CD14-positive monocyte (primary cell): ENCODE measurements at regions not wholly inside any gene's neighbourhood (a gene's known extent, or its start where the extent isn't known, plus 50 kb on each side); places are given as distances from the start of the nearest gene placed in this dataset.
"Not testable (repeated sequence)": the region's sequence is repeated elsewhere in the genome, so short reads cannot be mapped to it uniquely, and the experiment has no call there.

ENCODE experiments used
- DNase-seq, 3 donors: peaks; one replicate each; pipeline ENCODE4 v3.0.0-alpha.2; 2011 to 2022
- H2AFZ ChIP-seq: 2 replicates; pipeline ENCODE4 v1.6.0; 2012; ENCODE audit warnings: mild to moderate bottlenecking, low read depth, low read length, inconsistent platforms; ENCODE audit not compliant: insufficient read depth, poor library complexity, severe bottlenecking
- H3K27ac ChIP-seq, 2 donors: 1 replicate in 1 of 2; 2 replicates in 1 of 2; pipeline ENCODE4 v1.5.1; 2012 to 2013; ENCODE audit warnings: low read length in 2 of 2, control low read depth in 1 of 2, inconsistent platforms in 1 of 2, low read depth in 1 of 2, mild to moderate bottlenecking in 1 of 2
- H3K27me3 ChIP-seq, 2 donors: one replicate each; pipeline versions ENCODE4 v1.6.0 to v1.6.1; 2011 to 2013; ENCODE audit warnings: low read length in 2 of 2; ENCODE audit not compliant: control insufficient read depth in 2 of 2, insufficient read depth in 2 of 2
- H3K36me3 ChIP-seq, 2 donors: replicated peaks in 1 of 2; 1 replicate in 1 of 2; 2 replicates in 1 of 2; pipeline versions ENCODE4 v1.5.1 to v1.6.1; 2012 to 2013; ENCODE audit warnings: low read length in 2 of 2, control low read depth in 1 of 2, inconsistent platforms in 1 of 2, mild to moderate bottlenecking in 1 of 2; ENCODE audit not compliant: insufficient read depth in 2 of 2, control insufficient read depth in 1 of 2
- H3K4me1 ChIP-seq, 2 donors: 1 replicate in 1 of 2; 2 replicates in 1 of 2; pipeline versions ENCODE4 v1.5.1 to v1.6.1; 2012 to 2013; ENCODE audit warnings: low read length in 2 of 2, control low read depth in 1 of 2, inconsistent platforms in 1 of 2, mild to moderate bottlenecking in 1 of 2, moderate library complexity in 1 of 2; ENCODE audit not compliant: insufficient read depth in 2 of 2, control insufficient read depth in 1 of 2
- H3K4me2 ChIP-seq: replicated peaks from 2 replicates; pipeline ENCODE3; 2012; ENCODE audit warnings: low read length, moderate library complexity, mild to moderate bottlenecking; ENCODE audit not compliant: poor library complexity, severe bottlenecking; ENCODE audit errors: extremely low read depth
- H3K4me3 ChIP-seq, 3 experiments: fragments of 200-600 bp in 1 of 3; sonication (generic) in 1 of 3; replicated peaks in 1 of 3; 1 replicate in 2 of 3; 2 replicates in 1 of 3; pipeline ENCODE4 v1.5.1; 2011 to 2013; ENCODE audit warnings: low read length in 3 of 3, mild to moderate bottlenecking in 3 of 3, control low read depth in 2 of 3, low read depth in 2 of 3, inconsistent platforms in 1 of 3, moderate library complexity in 1 of 3
- H3K79me2 ChIP-seq: 2 replicates; pipeline ENCODE4 v1.6.0; 2012; ENCODE audit warnings: mild to moderate bottlenecking, control low read depth, inconsistent platforms, low read length, moderate library complexity; ENCODE audit not compliant: insufficient read depth
- H3K9ac ChIP-seq: 2 replicates; pipeline ENCODE4 v1.6.0; 2017; ENCODE audit warnings: low read length, mild to moderate bottlenecking; ENCODE audit not compliant: insufficient read depth, poor library complexity, severe bottlenecking
- H3K9me3 ChIP-seq, 2 donors: replicated peaks in 1 of 2; 1 replicate in 1 of 2; 2 replicates in 1 of 2; pipeline versions ENCODE4 v1.5.1 to v1.6.1; 2012 to 2013; ENCODE audit warnings: low read length in 2 of 2, control low read depth in 1 of 2; ENCODE audit not compliant: control insufficient read depth in 1 of 2, insufficient read depth in 1 of 2
- H4K20me1 ChIP-seq: 2 replicates; pipeline ENCODE4 v1.6.0; 2012; ENCODE audit warnings: mild to moderate bottlenecking, low read length, control low read depth, moderate library complexity; ENCODE audit not compliant: insufficient read depth
- H3K27ac Mint-ChIP-seq, 7 donors: one replicate each; pipeline ENCODE4 v1.8.0; 2020; ENCODE audit warnings: mild to moderate bottlenecking in 7 of 7, mixed read lengths in 7 of 7, moderate library complexity in 6 of 7, inconsistent platforms in 2 of 7
- H3K27me3 Mint-ChIP-seq, 3 donors: one replicate each; pipeline ENCODE4 v1.8.0; 2021 to 2022; ENCODE audit warnings: low read depth in 3 of 3, mild to moderate bottlenecking in 3 of 3, mixed read lengths in 3 of 3, moderate library complexity in 3 of 3, inconsistent platforms in 1 of 3
- H3K36me3 Mint-ChIP-seq, 2 donors: one replicate each; pipeline ENCODE4 v1.8.0; 2020; ENCODE audit warnings: mixed read lengths in 2 of 2, inconsistent platforms in 1 of 2, mild to moderate bottlenecking in 1 of 2
- H3K4me1 Mint-ChIP-seq: one replicate; pipeline ENCODE4 v1.8.0; 2020; ENCODE audit warnings: mild to moderate bottlenecking, mixed read lengths
- H3K4me3 Mint-ChIP-seq, 2 donors: one replicate each; pipeline ENCODE4 v1.8.0; 2020; ENCODE audit warnings: mild to moderate bottlenecking in 2 of 2, mixed read lengths in 2 of 2, moderate library complexity in 1 of 2
- H3K9me3 Mint-ChIP-seq, 7 donors: one replicate each; pipeline ENCODE4 v1.8.0; 2020 to 2022; ENCODE audit warnings: mixed read lengths in 7 of 7, mild to moderate bottlenecking in 6 of 7, moderate library complexity in 6 of 7, inconsistent platforms in 2 of 7
- CTCF ChIP-seq: fragments of 200-600 bp; IDR thresholded peaks from one replicate; pipeline ENCODE4 v1.8.0; 2022; ENCODE audit warnings: antibody characterized with exemption, mild to moderate bottlenecking
- WGBS: methylation state at CpG from one replicate; pipeline ENCODE4 v1.1.5; 2013; ENCODE audit warnings: missing lambda C conversion rate; ENCODE audit not compliant: insufficient coverage; 5-methylcytosine and 5-hydroxymethylcytosine counted together
- intact Hi-C, 2 donors: fragments of 100-400 bp; cut with micrococcal nuclease; formaldehyde crosslinking; loops; one replicate each; pipeline versions ENCODE4 v1.15.0 to v1.15.1; 2023

- H2AFZ ChIP-seq: no peak overlapping the region
- H3K36me3 ChIP-seq: no peaks in the 10 kb centered on the region
- H3K27me3 Mint-ChIP-seq: peaks cover 3 to 6% (median 4%) of the 10 kb centered on the region in 3 donors
- no CpG with 5 or more reads among the region's 3 CpGs for whole genome bisulfite sequencing
- intact Hi-C loops: no loop called here
- H4K20me1 ChIP-seq: no peaks in the 10 kb centered on the region
- DNase-seq: no peak
- H3K27me3 ChIP-seq: no peaks in the 10 kb centered on the region
- H3K9me3 Mint-ChIP-seq: peaks cover 0 to 5% (median 3%) of the 10 kb centered on the region in 7 donors
- no peak overlapping the region for H3K4me3 ChIP-seq
- TF ChIP-seq CTCF: no peak
- no peak overlapping the region for H3K4me2 ChIP-seq
- H3K4me3 Mint-ChIP-seq: no peak overlapping the region
- H3K4me1 Mint-ChIP-seq: no peaks in the 10 kb centered on the region
- no peak overlapping the region for H3K27ac Mint-ChIP-seq
- no peak overlapping the region for H3K27ac ChIP-seq
- H3K9me3 ChIP-seq: no peaks in the 10 kb centered on the region
- H3K79me2 ChIP-seq: no peaks in the 10 kb centered on the region
- no peaks in the 10 kb centered on the region for H3K36me3 Mint-ChIP-seq
- H3K4me1 ChIP-seq: no peaks in the 10 kb centered on the region
- no peak overlapping the region for H3K9ac ChIP-seq
Measured at GRCh38 chr19:30288911-30289310, 83.3 kb upstream of the ZNF536 start.

DNA sequence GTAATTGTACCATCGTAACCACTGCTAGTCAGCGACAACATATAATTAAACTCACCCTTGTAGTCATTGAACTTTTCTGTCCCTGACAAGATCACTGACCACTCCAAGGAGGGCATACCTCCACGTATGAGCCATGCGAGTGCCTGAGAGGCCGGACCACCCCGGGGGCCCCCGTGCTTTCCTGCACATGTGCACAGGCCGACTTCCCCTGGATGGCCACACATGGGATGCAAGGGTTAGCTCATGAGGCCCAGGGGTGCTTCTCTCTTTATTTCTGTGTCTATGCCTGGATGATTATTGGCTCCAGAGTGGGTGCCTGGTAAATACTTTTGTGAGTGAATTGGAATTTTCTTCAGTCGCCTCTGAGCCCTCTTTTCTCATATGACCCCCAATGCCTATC lies 82.8 kb upstream of the ZNF536 start:
- peaks cover 0 to 5% (median 3%) of the 10 kb centered on the region in 7 donors for H3K9me3 Mint-ChIP-seq
- H3K36me3 Mint-ChIP-seq: no peaks in the 10 kb centered on the region
- H4K20me1 ChIP-seq: no peaks in the 10 kb centered on the region
- H3K4me1 ChIP-seq: no peaks in the 10 kb centered on the region
- H3K4me3 ChIP-seq: no peak overlapping the region
- no peak overlapping the region for H3K4me3 Mint-ChIP-seq
- no peaks in the 10 kb centered on the region for H3K27me3 ChIP-seq
- peaks cover 4 to 6% (median 6%) of the 10 kb centered on the region in 3 donors for H3K27me3 Mint-ChIP-seq
- H3K4me2 ChIP-seq: no peak overlapping the region
- TF ChIP-seq CTCF: no peak
- 85% methylated on average over 3 of the region's 9 CpGs for WGBS
- H3K27ac Mint-ChIP-seq: no peak overlapping the region
- no peak overlapping the region for H3K9ac ChIP-seq
- intact Hi-C loops: no loop called here
- no peak for DNase-seq
- no peaks in the 10 kb centered on the region for H3K9me3 ChIP-seq
- no peaks in the 10 kb centered on the region for H3K79me2 ChIP-seq
- H3K27ac ChIP-seq: no peak overlapping the region
- no peak overlapping the region for H2AFZ ChIP-seq
- H3K36me3 ChIP-seq: no peaks in the 10 kb centered on the region
- H3K4me1 Mint-ChIP-seq: no peaks in the 10 kb centered on the region

DNA sequence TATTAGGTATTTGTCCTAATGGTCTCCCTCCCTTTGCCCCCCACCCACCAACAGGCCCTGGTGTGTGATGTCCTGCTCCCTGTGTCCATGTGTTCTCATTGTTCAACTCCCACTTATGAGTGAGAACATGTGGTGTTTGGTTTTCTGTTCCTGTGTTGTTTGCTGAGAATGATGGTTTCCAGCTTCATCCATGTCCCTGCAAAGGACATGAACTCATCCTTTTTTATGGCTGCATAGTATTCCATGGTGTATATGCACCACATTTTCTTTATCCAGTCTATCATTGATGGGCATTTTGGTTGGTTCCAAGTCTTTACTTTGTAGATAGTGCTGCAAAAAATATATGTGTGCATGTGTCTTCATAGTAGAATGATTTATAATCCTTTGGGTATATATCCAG lies 81.4 kb upstream of the ZNF536 start:
- H3K9me3 Mint-ChIP-seq, H3K4me3 Mint-ChIP-seq, H2AFZ ChIP-seq, H3K4me3 ChIP-seq, H3K9ac ChIP-seq, DNase-seq, H3K9me3 ChIP-seq, H4K20me1 ChIP-seq, H3K79me2 ChIP-seq, H3K36me3 ChIP-seq, H3K27me3 Mint-ChIP-seq, H3K27ac Mint-ChIP-seq, intact Hi-C loops, H3K27ac ChIP-seq, H3K4me2 ChIP-seq, H3K4me1 Mint-ChIP-seq, H3K36me3 Mint-ChIP-seq, H3K4me1 ChIP-seq, H3K27me3 ChIP-seq: not testable (repeated sequence)
